MG63 (cell line): ENCODE measurements at regions not wholly inside any gene's neighbourhood (a gene's known extent, or its start where the extent isn't known, plus 50 kb on each side); places are given as distances from the start of the nearest gene placed in this dataset.
"Not testable (repeated sequence)": the region's sequence is repeated elsewhere in the genome, so short reads cannot be mapped to it uniquely, and the experiment has no call there.

Source experiments
- DNase-seq: peaks from one replicate; pipeline ENCODE4 v3.0.0-alpha.2; 2020
- H3K27me3 ChIP-seq: fragments of 250-450 bp; sonication (Bioruptor Pico); 2 replicates; pipeline ENCODE4 v1.5.1; 2020; ENCODE audit warnings: mild to moderate bottlenecking, moderate library complexity
- H3K36me3 ChIP-seq: fragments of 250-450 bp; sonication (Bioruptor Pico); 2 replicates; pipeline ENCODE4 v1.5.1; 2020; ENCODE audit warnings: mild to moderate bottlenecking, moderate library complexity
- H3K4me3 ChIP-seq: fragments of 250-450 bp; sonication (Bioruptor Pico); 2 replicates; pipeline ENCODE4 v1.5.1; 2020; ENCODE audit warnings: mild to moderate bottlenecking, moderate library complexity
- H3K9me3 ChIP-seq: fragments of 250-450 bp; sonication (Bioruptor Pico); 2 replicates; pipeline ENCODE4 v1.5.1; 2020; ENCODE audit warnings: mild to moderate bottlenecking, moderate library complexity

DNA sequence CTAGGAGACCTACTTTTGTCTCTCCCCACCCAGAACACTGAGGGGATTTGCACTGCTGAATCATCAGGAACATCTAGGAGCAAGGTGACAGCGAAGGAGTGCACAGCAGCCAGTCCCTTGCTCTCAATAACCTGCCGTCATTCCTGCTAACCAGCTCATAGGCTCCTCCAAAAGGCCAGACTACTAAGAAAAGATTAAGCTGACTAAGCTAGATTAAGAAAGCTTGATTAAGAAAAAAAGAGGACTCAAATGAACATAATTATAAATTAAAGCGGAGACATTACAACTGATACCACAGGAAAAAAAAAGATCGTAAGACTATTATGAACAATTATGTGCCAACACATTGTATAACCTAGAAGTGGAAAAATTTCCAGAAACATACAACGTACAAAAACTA lies 1254.8 kb upstream of the CHAC2 start:
- Histone ChIP-seq H3K9me3 (no peaks in the 10 kb centered on the region; the same call in 1 of the 2 replicates), H3K27me3 (no peaks in the 10 kb centered on the region), H3K36me3 (no peaks in the 10 kb centered on the region), H3K4me3 (no peak overlapping the region)
- DNase-seq, result no peak

DNA sequence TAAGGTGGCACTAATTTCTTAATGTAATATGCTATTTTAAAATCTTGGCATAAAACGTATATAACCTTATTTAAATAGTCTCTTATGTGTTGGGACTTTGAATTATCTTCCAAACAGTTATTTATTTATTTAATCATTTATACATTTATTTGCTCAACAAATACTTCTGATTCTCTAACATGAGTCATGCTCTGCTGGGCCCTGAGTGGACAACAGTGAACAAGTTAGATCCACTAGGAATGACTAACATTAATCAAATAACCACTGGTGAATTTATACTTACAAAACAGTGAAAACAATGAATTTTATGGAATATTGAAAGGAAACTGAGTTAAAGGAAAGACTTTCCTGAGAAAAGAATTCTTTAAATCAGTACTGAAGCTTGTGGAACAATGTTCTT lies 1257.2 kb upstream of the CHAC2 start:
- H3K4me3 ChIP-seq, result no peak overlapping the region
- no peaks in the 10 kb centered on the region for H3K27me3 ChIP-seq
- no peaks in the 10 kb centered on the region for H3K36me3 ChIP-seq
- no peaks in the 10 kb centered on the region; the same call in 1 of the 2 replicates for H3K9me3 ChIP-seq
- DNase-seq, result peak; percentile 16

DNA sequence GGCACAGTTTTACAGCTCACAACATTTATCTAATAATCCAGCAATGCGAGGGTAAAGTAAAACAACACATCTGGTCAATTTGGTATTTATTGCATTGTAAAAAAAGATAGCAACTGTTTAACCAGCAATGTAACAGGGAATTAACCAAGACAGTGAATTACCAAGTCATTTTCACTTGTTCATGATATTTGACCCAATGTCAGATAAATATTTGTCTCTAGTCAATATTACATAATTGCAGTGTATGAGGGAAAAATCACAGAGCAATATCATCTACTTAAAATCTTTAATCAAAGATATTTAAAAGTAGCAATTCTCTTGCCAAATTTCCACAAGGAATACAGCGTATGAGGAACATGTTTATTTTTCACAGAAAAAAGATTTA lies 1265.1 kb upstream of the CHAC2 start:
- no peaks in the 10 kb centered on the region for H3K27me3 ChIP-seq
- no peaks in the 10 kb centered on the region for H3K9me3 ChIP-seq
- no peak for DNase-seq
- no peak overlapping the region for H3K4me3 ChIP-seq
- no peaks in the 10 kb centered on the region for H3K36me3 ChIP-seq

DNA sequence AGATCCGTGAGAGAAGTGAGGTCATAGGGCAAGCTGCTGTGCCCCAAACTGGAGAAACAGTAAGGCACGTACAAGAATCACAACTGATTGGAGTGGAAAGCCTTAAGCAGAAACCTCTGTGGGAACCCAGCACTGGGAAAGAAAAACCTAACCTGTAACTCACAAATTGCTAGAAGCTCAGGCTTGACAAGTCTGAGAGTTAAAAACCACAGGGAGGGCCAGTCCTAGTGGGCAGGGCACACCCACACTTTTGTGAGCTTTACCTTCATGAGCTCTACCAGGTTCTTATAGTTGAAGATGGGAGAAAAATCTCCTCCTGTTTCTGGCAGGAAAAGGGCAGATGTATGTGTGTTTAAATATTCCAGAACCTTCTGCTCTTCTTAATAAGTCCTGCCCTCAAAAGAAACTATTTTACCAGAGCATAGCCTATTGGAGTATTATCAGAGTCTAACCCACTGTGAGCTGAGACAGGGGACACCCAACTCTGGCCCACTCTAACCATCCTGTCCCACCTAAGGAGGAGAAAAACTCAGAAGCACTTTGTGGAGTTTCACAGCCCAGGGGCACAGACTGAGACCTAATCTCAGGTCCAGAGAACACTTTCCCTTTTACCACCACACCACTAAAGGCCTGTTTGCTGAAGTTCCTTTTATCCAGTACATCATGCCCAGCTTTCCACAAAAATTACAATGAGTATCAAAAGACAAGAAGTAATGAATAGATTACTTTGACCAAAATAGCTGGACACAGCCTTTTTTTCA lies 1265.7 kb upstream of the CHAC2 start:
- no peaks in the 10 kb centered on the region for H3K36me3 ChIP-seq
- no peak for DNase-seq
- no peaks in the 10 kb centered on the region for H3K9me3 ChIP-seq

DNA sequence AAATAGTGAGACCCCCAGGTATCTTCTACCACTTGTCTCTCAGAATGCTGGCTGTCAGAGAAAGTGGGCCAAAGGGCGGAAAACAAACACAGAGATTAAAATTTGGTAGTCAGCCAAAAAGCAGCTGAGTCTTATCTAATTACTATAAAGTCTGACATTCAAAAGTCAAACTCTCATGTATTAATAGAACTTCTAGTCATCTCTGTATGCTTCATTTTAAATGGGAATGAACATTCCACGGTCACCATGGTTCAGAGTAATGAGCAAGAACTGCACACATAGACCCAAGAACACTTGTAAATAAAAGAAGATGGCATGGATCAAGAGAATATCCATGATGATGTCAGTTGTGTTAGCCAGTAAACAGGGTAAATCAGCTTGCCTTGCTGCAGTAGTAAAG lies 1267.0 kb upstream of the CHAC2 start:
- no peaks in the 10 kb centered on the region for H3K27me3 ChIP-seq
- no peak for DNase-seq
- H3K9me3 ChIP-seq, result no peaks in the 10 kb centered on the region
- no peaks in the 10 kb centered on the region for H3K36me3 ChIP-seq
- H3K4me3 ChIP-seq, result no peak overlapping the region

More for the DNA sequence above, 1265.7 kb upstream of the CHAC2 start:
- no peak overlapping the region for H3K4me3 ChIP-seq
- no peaks in the 10 kb centered on the region for H3K27me3 ChIP-seq

DNA sequence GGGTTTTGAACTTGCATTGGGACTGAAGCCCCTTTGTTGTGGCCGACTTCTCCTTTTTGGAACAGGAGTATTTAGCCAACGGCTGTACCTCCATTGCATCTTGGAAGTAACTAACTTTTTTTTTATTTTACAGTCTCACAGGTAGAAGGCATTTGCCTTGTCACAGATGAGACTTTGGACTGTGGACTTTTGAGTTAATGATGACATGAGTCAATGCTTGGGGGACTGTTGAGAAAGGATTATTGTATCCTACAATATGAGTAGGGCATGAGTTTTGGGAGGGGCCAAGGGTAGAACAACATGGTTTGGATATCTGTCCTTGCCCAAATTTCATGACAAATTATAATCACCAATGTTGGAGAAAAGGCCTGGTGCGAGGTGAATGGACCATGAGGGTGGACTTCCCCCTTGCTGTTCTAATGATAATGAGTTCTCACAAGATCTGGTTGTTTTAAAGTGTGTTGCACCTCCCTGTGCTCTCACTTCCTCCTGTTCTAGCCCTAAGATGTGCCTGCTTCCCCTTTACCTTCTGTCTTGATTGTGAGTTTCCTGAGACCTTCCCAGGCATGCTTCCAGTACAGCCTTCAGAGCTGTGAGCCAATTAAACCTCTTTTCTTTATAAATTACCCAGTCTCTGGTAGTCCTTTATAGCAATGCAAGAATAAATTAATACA lies 1269.4 kb upstream of the CHAC2 start:
- Histone ChIP-seq H3K36me3 (no peaks in the 10 kb centered on the region), H3K9me3 (no peaks in the 10 kb centered on the region), H3K27me3 (no peaks in the 10 kb centered on the region), H3K4me3 (no peak overlapping the region)
- no peak for DNase-seq

DNA sequence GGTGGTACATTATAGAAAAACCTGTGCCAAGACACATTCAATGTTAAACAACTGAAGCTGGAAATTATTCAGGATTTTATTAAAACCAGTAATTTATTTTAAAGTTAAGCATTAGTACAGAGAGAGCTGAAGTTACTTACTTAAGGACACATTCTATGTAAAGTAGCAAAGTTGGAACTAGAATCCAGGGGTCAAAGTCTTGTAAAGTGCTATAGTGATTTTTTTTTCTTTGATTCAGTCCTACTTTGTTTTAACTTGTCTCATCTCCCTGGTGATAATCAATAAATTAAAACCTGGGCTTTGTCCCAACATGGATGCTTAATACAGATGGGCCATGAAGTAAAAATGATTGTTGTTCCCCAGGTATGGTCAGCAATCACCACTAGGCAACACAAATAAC lies 1271.8 kb upstream of the CHAC2 start:
- no peaks in the 10 kb centered on the region for H3K27me3 ChIP-seq
- H3K4me3 ChIP-seq, result no peak overlapping the region
- peaks cover under 1% of the 10 kb centered on the region; the same call in 1 of the 2 replicates for H3K9me3 ChIP-seq
- H3K36me3 ChIP-seq, result no peaks in the 10 kb centered on the region
- DNase-seq, result no peak

DNA sequence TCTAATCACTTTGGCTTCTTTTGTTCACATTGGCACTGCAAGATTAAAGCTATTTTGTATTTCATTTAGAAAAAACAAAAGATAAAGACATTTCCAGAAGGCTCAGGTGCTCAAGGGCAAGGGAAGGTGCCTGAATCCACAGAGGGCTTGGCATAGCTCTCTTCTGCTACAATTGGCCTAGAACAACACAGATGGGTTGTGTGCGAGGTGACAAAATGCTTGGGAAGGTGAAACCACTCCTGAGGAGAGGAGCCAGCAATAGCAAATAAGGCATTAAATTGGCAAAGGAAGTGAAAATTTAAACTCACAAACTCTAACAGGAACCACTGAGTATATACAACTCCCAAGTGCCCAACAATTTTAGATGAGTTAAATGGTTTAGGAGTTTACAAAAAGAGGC lies 1290.4 kb upstream of the CHAC2 start:
- no peak for DNase-seq
- no peak overlapping the region for H3K4me3 ChIP-seq
- no peaks in the 10 kb centered on the region for H3K27me3 ChIP-seq
- H3K36me3 ChIP-seq, result no peaks in the 10 kb centered on the region
- no peaks in the 10 kb centered on the region for H3K9me3 ChIP-seq

DNA sequence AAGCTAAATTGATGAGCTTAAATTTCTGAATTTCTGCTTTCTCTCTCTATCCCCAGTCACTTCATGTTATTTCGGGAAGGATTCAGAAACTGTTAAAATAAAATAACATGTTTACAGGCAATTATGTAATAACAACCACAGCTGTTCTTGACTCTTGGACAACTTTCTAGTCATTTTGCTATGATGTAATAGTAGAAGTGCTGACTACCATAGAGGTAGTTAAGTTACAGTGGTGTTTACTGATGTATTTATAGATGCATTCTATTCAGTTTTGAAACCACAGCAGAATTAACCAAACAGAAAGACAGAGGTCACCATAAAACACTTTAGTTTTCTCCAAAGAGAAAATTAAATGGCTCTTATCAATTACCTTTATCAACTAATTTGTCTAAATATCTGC lies 1292.0 kb upstream of the CHAC2 start:
- Histone ChIP-seq H3K9me3 (no peaks in the 10 kb centered on the region), H3K4me3 (no peak overlapping the region), H3K27me3 (no peaks in the 10 kb centered on the region), H3K36me3 (no peaks in the 10 kb centered on the region)
- DNase-seq, result no peak

DNA sequence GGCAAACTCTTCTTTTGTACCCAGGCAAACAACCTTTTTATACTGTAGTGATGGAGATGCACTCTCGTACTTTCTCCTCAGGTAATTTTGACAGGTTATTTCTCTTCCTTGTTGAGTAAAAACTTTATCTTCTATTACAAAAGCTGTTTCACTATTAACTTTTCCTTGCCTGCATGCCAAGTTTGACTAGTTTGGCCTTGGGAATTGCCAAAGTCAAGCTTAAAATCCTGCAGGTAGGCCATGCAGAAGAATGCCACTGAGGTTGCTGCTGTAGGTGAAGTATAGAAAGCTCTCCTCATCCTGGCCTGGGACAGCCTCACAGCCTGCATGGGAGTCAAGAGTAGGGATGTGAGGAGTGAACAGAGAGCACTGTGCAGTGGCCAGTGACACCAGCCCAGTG lies 1293.5 kb upstream of the CHAC2 start:
- Histone ChIP-seq H3K27me3 (no peaks in the 10 kb centered on the region), H3K4me3 (no peak overlapping the region), H3K9me3 (no peaks in the 10 kb centered on the region), H3K36me3 (no peaks in the 10 kb centered on the region)
- no peak for DNase-seq

DNA sequence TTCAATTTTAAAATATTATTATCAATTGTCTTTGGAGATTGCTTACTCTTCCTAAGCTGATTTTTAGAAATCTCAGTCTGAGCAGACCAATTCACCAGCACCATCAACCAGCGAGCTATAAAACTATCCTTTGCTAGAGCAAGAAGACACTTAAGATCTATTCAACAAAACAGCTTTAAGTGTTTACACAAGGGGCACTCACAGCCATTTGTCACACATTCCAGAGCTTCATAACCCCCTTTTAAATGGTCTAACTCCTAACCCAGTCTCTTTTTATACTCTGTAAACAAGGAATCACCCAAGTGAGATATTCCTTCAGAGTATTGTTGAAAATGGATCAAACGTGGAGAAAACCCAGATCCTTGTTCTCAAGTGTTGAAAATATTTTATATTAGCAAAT lies 1294.1 kb upstream of the CHAC2 start:
- Histone ChIP-seq H3K36me3 (no peaks in the 10 kb centered on the region), H3K27me3 (no peaks in the 10 kb centered on the region), H3K9me3 (no peaks in the 10 kb centered on the region), H3K4me3 (no peak overlapping the region)
- DNase-seq, result no peak

DNA sequence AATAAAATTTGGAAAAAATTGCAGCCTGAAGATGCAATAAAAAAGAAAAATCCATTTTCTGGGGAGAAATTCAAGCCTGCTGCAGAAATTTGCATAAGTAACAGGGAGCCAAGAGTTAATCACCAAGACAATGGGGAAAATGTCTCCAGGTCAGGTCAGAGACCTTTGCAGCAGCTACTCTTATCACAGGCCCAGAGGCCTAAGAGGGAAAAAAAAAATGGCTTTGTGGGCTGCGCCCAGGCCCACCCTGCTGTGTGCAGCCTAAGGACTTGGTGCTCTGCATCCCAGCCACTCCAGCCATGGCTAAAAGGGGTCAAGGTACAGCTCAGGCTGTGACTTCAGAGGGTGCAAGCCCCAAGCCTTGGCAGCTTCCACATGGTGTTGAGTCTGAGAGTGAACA lies 1297.1 kb upstream of the CHAC2 start:
- not testable (repeated sequence) for DNase-seq, H3K9me3 ChIP-seq, H3K27me3 ChIP-seq, H3K36me3 ChIP-seq, H3K4me3 ChIP-seq

DNA sequence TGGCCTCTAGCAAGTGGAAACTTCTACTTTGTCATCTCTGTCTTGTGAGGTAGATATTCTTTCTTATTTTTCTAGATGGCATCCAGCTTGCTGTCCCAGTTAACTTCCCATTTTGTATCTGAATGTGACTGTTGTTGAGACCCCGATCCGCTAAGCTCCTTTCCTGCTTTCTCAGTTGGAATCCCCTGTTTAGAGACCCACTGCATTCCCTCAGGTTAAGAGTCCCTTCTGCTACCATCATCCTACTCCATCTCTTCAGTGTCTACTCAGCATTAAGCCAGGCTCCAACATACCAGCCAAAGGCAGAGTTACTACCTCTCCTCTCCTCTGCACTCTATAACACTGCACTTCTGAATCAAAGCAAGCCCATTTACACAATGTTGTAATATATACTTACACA lies 1300.4 kb upstream of the CHAC2 start:
- no peak for DNase-seq
- Histone ChIP-seq H3K27me3 (no peaks in the 10 kb centered on the region), H3K4me3 (no peak overlapping the region), H3K36me3 (no peaks in the 10 kb centered on the region), H3K9me3 (no peaks in the 10 kb centered on the region)

DNA sequence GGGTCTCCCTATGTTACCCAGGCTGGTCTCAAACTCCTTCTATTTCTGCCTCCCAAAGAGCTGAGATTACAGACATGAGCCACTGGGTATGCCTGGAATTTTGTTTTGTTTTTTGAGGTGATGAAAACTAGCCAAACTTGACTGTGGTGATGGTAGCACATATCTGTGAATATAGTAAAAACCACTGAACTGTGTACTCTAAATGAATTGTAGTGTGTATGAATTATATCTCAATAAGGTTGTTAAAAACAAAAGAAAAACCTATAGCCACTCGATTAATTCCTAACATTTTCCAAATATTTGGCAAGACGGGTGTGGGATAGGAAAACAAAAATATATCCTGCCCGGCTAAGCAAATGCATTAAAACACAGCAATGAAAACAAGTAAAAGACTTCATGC lies 1302.3 kb upstream of the CHAC2 start:
- H3K9me3 ChIP-seq, result no peaks in the 10 kb centered on the region
- no peaks in the 10 kb centered on the region for H3K36me3 ChIP-seq
- no peak overlapping the region for H3K4me3 ChIP-seq
- H3K27me3 ChIP-seq, result no peaks in the 10 kb centered on the region
- no peak for DNase-seq

DNA sequence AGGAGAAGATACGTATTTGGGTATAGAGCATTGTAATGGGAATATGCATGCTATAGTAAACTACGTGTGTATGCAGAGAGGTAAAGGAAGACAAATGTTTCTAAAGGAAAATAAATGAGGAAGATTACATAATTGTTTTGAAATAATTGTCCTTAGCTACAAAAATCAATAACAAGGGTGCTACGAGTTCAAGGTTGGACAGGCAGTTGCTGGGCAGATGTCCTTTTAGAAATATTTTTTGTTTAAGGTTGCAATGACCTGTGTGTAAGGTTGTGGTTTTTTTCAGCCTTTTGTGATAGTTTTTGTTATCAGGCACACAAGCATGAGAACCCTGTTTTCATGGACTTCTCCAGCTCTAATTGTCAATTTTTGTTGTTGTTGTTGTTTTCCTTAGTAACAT lies 1304.1 kb upstream of the CHAC2 start:
- Histone ChIP-seq H3K9me3 (no peaks in the 10 kb centered on the region), H3K27me3 (no peaks in the 10 kb centered on the region), H3K36me3 (no peaks in the 10 kb centered on the region), H3K4me3 (no peak overlapping the region)
- no peak for DNase-seq

DNA sequence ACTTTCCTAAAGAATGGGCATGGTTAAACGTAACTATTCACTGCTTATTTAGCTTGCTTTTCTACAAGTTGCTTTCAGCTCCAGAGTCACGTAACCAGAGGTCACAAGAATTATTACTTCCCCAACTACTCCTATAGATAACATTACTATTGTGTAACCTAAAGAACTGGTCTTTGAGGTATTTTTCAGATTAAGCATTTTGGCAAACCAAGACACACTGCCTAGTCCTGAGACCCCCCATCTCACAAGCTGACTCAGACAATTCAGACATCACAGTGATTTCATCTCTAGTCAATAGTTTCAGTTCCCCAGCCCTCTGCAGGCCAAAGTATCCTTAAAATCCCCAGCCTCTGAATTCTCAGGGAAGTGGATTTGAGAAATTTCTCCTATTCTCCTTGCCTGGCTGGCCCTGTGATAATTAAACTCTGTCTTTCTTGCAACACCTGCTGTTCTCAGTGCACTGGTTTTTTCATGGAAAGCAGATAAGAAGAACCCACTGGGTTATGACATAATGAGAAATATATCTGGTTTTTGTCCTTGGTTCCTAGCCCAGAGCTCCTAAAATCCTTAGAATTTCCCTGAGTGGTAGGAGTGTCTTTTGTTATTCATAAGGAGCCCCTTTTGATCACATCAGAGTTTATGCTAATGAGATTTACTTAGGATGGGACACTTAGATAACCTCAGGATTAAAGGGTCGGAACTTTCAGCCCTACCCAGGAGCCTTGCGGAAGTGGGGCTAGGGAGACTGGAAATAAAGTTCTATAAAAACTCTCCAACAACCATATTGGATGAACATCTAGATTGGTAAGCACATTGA lies 1310.8 kb upstream of the CHAC2 start:
- no peak for DNase-seq
- H3K9me3 ChIP-seq, result no peaks in the 10 kb centered on the region

DNA sequence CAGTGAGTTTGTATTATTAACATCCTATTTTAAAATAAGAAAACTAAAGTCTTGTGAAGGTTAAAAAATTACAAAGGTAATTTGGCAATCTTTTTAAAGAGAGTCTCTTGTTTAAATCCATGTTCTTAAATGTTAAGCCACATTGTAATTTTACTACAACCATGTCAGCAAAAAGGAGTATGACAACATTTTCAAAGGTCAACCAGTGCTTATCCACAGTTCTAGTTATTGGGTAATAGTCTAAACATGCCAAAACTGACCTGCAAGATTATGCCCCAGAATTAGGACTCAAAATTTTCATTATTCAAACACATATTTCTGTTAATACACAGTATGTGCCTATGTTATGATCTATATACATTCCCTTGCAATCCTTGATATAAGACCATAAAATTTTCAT lies 1312.6 kb upstream of the CHAC2 start:
- no peaks in the 10 kb centered on the region for H3K36me3 ChIP-seq
- H3K27me3 ChIP-seq, result no peaks in the 10 kb centered on the region
- no peak for DNase-seq
- no peaks in the 10 kb centered on the region for H3K9me3 ChIP-seq
- no peak overlapping the region for H3K4me3 ChIP-seq

More for the DNA sequence above, 1310.8 kb upstream of the CHAC2 start:
- H3K36me3 ChIP-seq, result no peaks in the 10 kb centered on the region
- no peaks in the 10 kb centered on the region for H3K27me3 ChIP-seq
- H3K4me3 ChIP-seq, result no peak overlapping the region
